Left ventricle myocardium inferior (tissue), 1 donor: ENCODE measurements at regions not wholly inside any gene's neighbourhood (a gene's known extent, or its start where the extent isn't known, plus 50 kb on each side); places are given as distances from the start of the nearest gene placed in this dataset.

Experiments used
- DNase-seq: peaks from one replicate; pipeline ENCODE4 v3.0.0-alpha.2; 2020
- H3K27ac ChIP-seq: fragments of 200-600 bp; replicated peaks from 2 replicates; pipeline ENCODE4 v1.8.0; 2021
- H3K27me3 ChIP-seq: fragments of 200-600 bp; 2 replicates; pipeline ENCODE4 v1.8.0; 2021; ENCODE audit warnings: low read depth
- H3K36me3 ChIP-seq: fragments of 200-600 bp; 2 replicates; pipeline ENCODE4 v1.8.0; 2021
- H3K4me1 ChIP-seq: fragments of 200-600 bp; 2 replicates; pipeline ENCODE4 v1.8.0; 2021
- H3K4me3 ChIP-seq: fragments of 200-600 bp; 2 replicates; pipeline ENCODE4 v1.8.0; 2021; ENCODE audit warnings: mild to moderate bottlenecking, moderate library complexity
- H3K9me3 ChIP-seq: fragments of 200-600 bp; replicated peaks from 2 replicates; pipeline ENCODE4 v1.8.0; 2021
- CTCF ChIP-seq: fragments of 200-600 bp; IDR thresholded peaks from 2 replicates; pipeline ENCODE4 v1.8.0; 2021; ENCODE audit warnings: antibody characterized with exemption, mild to moderate bottlenecking, borderline replicate concordance
- intact Hi-C: fragments of 100-400 bp; cut with micrococcal nuclease; formaldehyde crosslinking; loops from one replicate; pipeline ENCODE4 v1.11.0; 2022
- donor health status: DM: no; HTN: yes; CAD: no; lungs with severe emphysema.

- Histone ChIP-seq H3K27me3 (peaks cover 15% of the 10 kb centered on the region), H3K36me3 (no peaks in the 10 kb centered on the region), H3K4me1 (peaks cover 8% of the 10 kb centered on the region), H3K27ac (no peak overlapping the region), H3K4me3 (no peak overlapping the region), H3K9me3 (peaks cover 7% of the 10 kb centered on the region)
- peak; percentile 63 for DNase-seq
- intact Hi-C loops = no loop called here
- TF ChIP-seq CTCF = no peak
These were observed 112.7 kb downstream of the SHANK2 start for GRCh38 chr11:71139516-71140205.

- no peak overlapping the region for H3K4me3 ChIP-seq
- intact Hi-C loops = no loop called here
- no peak for TF ChIP-seq CTCF
- no peaks in the 10 kb centered on the region for H3K9me3 ChIP-seq
- peaks cover 16% of the 10 kb centered on the region for H3K27me3 ChIP-seq
- no peak overlapping the region for H3K27ac ChIP-seq
- no peaks in the 10 kb centered on the region for H3K36me3 ChIP-seq
- DNase-seq = no peak
- H3K4me1 ChIP-seq = peaks cover 8% of the 10 kb centered on the region
These were observed 113.5 kb downstream of the SHANK2 start for GRCh38 chr11:71138737-71139425.

- H3K36me3 ChIP-seq = no peaks in the 10 kb centered on the region
- H3K27ac ChIP-seq = no peak overlapping the region
- intact Hi-C loops = no loop called here
- H3K4me1 ChIP-seq = peaks cover 8% of the 10 kb centered on the region
- no peak for TF ChIP-seq CTCF
- H3K9me3 ChIP-seq = no peaks in the 10 kb centered on the region
- H3K27me3 ChIP-seq = peaks cover 22% of the 10 kb centered on the region
- no peak overlapping the region for H3K4me3 ChIP-seq
- no peak for DNase-seq
These were observed 115.0 kb downstream of the SHANK2 start for GRCh38 chr11:71137376-71137775.

- H3K27ac ChIP-seq = no peak overlapping the region
- no peaks in the 10 kb centered on the region for H3K9me3 ChIP-seq
- peaks cover 31% of the 10 kb centered on the region for H3K27me3 ChIP-seq
- intact Hi-C loops = no loop called here
- DNase-seq = no peak
- no peak for TF ChIP-seq CTCF
- no peaks in the 10 kb centered on the region for H3K36me3 ChIP-seq
- H3K4me3 ChIP-seq = no peak overlapping the region
- H3K4me1 ChIP-seq = peaks cover 8% of the 10 kb centered on the region
These were observed 116.1 kb downstream of the SHANK2 start for GRCh38 chr11:71136095-71136845.

GRCh38 chr11:71135112-71135511 is 117.3 kb downstream of the SHANK2 start:
- Histone ChIP-seq H3K4me1 (peaks cover 8% of the 10 kb centered on the region), H3K27ac (no peak overlapping the region), H3K9me3 (no peaks in the 10 kb centered on the region), H3K4me3 (no peak overlapping the region), H3K27me3 (peaks cover 43% of the 10 kb centered on the region), H3K36me3 (no peaks in the 10 kb centered on the region)
- no peak for DNase-seq
- no peak for TF ChIP-seq CTCF
- intact Hi-C loops = no loop called here
